ENCODE measurements at regions not wholly inside any gene's neighbourhood (a gene's known extent, or its start where the extent isn't known, plus 50 kb on each side); places are given as distances from the start of the nearest gene placed in this dataset.

- DNase-seq: no peak
Observed at GRCh38 chr5:120738568-120738967, 274.5 kb downstream of the PRR16 start.

GRCh38 chr5:120740989-120741388 lies 276.9 kb downstream of the PRR16 start:
- no peak for DNase-seq

GRCh38 chr5:120748474-120748873 lies 284.4 kb downstream of the PRR16 start:
- no peak for DNase-seq

- no peak for DNase-seq
Observed at GRCh38 chr5:120749737-120750136, 285.6 kb downstream of the PRR16 start.

DNA sequence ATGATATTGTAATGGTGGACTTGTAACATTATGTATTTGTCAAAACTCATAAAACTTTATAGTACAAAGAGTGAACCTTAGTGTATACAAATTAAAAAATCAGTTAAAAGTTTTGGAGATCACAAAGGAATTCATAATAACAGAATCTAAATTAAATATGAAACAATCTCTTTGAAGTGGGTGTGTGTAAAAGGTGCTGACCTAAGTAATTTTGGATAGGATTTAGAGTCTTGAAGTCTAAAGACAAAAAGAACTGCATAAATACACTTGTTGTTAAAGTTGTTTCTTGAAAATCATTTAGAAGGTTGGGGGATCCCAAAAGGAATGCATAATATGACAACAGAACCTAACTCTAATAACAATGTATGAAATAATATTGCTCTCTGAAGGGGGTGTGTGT lies 295.5 kb downstream of the PRR16 start:
- DNase-seq: no peak

GRCh38 chr5:120761986-120762385 lies 297.9 kb downstream of the PRR16 start:
- no peak for DNase-seq

- DNase-seq: no peak
Observed at GRCh38 chr5:120765189-120765588, 301.1 kb downstream of the PRR16 start.

- no peak for DNase-seq
Observed at GRCh38 chr5:120767178-120767820, 303.2 kb downstream of the PRR16 start.

DNA sequence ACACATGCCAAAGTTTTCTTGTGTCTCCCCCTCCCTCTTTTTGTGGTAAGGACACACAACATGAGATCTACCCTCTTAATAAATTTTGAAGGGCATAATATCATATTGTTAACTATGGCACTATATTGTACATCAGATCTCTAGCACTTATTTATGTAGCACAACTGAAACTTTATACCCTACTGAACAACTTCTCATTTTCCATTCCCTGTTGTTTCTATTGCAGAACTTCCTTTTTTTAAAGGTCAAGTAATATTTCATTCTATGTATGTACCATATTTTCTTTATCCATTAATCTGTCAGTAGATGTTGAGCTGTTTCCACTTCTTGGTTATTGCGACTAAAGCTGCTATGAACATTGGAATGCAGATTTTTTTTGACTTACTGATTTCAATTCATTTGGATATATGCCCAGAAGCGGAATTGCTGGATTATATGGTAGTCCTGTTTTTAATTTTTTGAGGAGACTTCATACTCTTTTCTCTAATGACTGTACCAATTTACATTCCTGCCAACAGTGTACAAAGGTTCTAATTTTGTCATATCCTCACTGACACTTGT lies 305.3 kb downstream of the PRR16 start:
- no peak for DNase-seq

- DNase-seq: no peak
Observed at GRCh38 chr5:120771202-120771601, 307.1 kb downstream of the PRR16 start.

DNA sequence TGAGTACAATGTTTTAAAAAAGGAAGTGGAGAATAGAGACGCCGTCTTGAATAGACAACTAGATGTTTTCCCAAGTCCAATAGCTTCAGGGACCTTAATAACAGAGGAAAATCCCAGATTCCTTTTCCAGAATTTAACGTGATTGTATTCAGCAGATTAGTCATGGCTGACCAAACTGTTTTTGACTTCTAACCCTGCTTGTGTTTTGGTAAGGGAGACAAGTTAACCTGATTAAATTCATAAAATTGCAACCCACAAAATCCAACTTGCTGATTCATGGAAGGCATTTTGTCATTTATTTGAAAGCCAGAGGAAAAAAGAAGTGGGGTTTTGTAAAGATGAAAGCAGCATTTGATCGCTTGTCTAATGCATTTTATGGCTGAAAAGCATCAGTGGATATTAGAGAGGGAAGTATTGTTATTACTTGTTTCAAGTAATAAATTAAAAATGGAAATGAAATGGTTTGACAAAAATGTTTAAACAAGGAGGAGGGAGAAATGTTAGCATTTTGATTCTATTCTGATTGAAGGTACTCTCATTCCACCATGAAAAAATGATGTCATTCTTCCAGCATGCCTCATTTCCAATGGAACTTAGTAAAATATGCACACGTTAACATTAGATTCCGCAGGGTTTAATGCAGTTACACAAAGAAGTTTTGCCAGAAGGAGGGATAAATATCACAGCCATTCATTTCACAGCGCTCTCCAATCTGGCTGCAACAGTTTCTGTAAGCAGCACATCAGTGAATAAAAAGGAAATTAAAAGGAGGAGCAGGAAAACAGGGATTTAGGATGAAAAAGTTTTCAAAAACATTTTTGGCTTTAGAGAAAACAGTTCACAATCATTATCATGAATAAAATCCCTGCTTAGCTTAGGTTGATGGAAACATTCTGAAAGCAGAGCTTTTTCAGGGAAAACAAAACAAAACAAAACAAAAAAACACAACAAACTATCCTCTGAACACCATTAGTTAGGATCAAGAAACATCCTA lies 314.7 kb downstream of the PRR16 start:
- no peak for DNase-seq

GRCh38 chr5:120779674-120780073 lies 315.6 kb downstream of the PRR16 start:
- no peak for DNase-seq

DNA sequence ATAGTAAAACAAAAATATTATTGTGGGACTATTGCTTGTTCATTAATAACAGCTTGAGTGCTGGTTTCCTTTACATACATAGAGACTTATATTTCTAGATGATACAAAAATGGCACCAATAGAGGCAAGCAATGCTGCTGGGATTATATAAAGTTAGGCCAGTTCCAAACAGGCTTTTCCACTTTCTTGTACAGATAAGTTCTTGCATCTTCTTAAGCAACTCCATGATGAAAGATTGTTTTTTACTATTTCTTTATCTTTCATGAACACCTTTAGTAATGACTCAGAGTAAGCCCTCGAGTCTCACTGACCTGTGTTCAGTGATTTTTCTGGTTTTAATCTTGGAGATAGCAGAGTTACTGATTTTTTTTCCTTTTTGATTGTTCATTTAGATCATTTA lies 324.4 kb downstream of the PRR16 start:
- DNase-seq: no peak

GRCh38 chr5:120789918-120790317 lies 325.8 kb downstream of the PRR16 start:
- no peak for DNase-seq

DNA sequence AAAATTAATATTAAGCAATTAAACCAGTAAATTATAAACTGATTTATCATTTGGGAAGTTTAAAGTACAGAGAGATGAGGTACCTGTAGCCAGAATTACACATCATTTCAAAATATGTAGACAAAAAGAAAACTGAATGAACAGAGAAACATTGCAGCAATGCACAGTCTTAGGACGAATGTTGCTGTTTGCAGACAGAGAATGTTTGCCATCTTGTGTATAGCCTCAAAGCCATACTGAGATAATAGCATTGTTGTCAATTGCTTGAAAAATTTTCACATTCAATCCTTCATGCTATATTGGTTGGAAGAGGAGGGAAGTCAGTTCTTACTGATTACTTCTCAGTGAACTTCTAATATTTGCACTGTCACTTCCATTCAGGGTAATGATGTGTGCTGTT lies 326.2 kb downstream of the PRR16 start:
- DNase-seq: no peak

DNA sequence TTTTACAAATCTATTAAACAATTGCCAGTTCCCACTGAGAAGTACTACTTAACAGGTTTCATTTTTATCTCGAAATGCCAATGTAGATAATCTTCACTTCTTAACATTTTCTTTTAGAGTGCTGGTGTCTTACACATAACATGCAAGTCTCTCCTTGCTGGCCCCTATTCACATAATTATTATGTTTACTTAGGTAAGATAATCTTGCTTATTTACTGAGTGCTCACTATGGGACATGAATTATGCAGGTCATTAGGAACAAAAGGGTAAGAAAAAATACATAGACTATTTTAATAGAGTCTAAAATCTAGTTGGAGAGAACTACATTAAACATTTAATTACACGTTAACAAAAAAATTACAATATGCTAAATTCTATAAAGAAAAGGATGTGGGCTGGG lies 328.4 kb downstream of the PRR16 start:
- DNase-seq: no peak

DNA sequence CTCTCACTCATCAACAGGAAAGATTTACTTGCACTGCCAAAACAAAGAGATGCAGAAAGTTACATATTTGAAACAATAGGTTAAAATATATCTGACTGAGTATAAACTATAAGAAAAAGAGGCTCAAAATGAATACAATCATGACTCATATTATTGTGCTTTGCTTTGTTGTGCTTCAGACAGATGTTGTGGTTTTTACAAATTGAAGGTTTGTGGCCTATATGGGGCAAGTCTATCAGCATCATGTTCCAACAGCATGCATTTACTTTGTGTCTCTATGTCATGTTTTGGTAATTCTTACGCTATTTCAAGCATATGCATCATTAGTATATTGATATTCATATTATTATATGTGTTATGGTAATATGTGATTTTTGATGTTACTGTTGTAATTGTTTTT lies 330.0 kb downstream of the PRR16 start:
- no peak for DNase-seq

GRCh38 chr5:120803282-120803681 lies 339.2 kb downstream of the PRR16 start:
- DNase-seq: no peak

DNA sequence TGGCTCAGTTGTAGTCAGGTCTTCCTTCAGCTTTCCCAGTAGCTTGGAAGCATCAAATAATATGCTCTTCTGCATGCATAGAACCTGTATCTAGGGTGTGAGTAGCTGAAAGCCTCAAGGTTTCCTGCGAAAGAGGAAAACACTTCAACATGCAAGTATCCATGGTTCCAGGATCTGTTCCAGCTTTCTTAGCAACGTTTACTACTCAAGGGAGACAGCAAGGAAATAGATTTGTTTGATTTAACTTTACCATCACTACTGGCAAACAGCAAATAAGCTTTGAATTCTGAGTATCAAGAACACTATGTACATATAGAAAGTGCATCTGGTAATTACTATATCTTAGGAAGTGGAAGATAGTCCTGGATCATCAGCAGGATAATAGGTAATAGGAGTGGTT lies 341.0 kb downstream of the PRR16 start:
- no peak for DNase-seq

DNA sequence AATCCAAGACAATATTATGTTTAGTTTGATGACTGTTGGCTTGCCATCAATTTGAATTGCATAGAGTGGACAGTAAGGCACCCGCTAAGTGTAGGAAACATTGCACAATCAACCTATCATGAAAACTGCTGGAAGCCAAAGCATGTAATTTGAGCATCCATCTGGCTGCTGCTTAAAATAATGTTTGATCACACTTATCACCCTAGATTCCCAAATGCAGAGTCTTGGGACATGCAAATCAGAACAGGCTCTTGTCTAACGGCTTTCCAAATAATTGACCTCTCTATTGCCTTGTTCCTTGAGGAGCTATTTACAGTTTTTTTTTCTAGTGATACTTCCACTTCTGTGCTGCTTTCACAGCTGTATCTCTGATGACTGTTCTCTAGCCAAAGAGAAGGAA lies 342.1 kb downstream of the PRR16 start:
- DNase-seq: no peak

DNA sequence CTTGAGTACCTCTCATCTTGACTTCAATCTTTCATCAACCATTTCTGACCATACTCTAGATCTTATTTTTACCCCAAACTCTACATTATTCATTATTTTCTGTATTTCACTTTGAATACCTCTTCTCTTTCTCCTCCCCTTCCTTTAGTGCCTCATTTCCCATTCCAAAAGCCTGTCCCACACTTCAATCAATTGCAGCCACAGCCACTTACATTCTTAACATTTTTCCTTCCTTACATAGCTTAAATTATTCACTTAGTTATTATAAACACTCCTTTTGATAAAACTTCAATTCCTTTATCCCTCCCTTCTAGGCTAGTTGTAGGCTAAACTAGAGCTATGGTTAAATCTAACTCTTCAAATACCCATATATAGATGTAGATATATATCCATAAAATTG lies 344.0 kb downstream of the PRR16 start:
- DNase-seq: no peak

DNA sequence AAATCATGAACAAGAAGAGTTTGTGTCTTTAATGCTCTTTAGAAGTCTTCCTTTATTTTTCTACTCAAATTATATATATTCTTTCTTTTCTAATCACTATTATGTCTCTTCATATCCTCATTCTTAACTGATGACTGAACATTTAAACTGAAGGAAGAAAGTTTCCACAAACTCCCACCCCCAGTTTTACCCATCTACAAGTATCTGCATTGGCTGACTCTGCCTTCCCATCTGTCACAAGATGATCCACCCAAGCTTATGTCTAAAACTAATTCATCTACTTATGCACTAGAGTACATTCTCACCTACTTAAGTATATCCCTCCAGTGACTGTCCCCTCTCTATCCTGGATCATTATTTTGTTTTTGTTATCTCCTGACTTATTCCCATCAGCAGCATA lies 344.5 kb downstream of the PRR16 start:
- no peak for DNase-seq

DNA sequence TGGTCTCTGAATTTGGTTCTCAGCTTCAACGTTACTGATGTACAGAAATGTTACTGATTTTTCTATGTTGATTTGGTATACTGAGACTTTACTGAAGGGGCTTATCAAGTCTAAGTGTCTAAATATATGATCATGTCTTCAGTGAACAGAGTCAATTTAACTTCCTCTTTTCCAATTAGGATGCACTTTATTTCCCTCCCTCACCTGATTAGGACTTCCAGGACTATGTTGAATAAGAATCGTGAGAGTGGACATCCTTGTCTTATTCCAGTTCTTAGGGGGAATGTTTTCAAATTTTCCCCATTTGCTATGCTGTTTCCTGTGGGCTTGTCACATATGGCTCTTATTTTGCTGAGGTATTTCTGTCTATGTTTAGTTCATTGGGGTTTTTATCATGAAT lies 349.5 kb downstream of the PRR16 start:
- DNase-seq: no peak
